ENCODE measurements at regions not wholly inside any gene's neighbourhood (a gene's known extent, or its start where the extent isn't known, plus 50 kb on each side); places are given as distances from the start of the nearest gene placed in this dataset.

GRCh38 chr5:153340738-153341137, 149.7 kb upstream of the GRIA1 start:
- TF ChIP-seq POLR2A (IDR thresholded peaks at IDR 0.05) (no peak), CTCF (IDR thresholded peaks at IDR 0.05) (no peak)

Measured in right lobe of liver (tissue), 4 donors.